Right atrium auricular region (tissue), 2 donors: ENCODE measurements at regions not wholly inside any gene's neighbourhood (a gene's known extent, or its start where the extent isn't known, plus 50 kb on each side); places are given as distances from the start of the nearest gene placed in this dataset.

Source experiments
- DNase-seq: peaks from one replicate; pipeline ENCODE4 v3.0.0-alpha.2; 2019; ENCODE audit warnings: low spot score
- H3K27ac ChIP-seq, 2 donors: fragments of 200-600 bp; sonication (generic); 1 replicate in 1 of 2; 2 replicates in 1 of 2; pipeline ENCODE4 v1.5.1; 2016 to 2019
- H3K27me3 ChIP-seq, 2 donors: fragments of 200-600 bp; sonication (generic); one replicate each; pipeline versions ENCODE4 v1.5.1 to v1.6.0; 2017 to 2019
- H3K36me3 ChIP-seq: fragments of 200-600 bp; sonication (generic); one replicate; pipeline ENCODE4 v1.5.1; 2016
- H3K4me1 ChIP-seq, 2 donors: fragments of 200-600 bp; sonication (generic); one replicate each; pipeline versions ENCODE4 v1.5.1 to v1.6.0; 2017 to 2019
- H3K4me3 ChIP-seq, 2 donors: fragments of 200-600 bp; sonication (generic); 1 replicate in 1 of 2; 2 replicates in 1 of 2; pipeline ENCODE4 v1.5.1; 2017 to 2019; ENCODE audit warnings: mild to moderate bottlenecking in 1 of 2, moderate library complexity in 1 of 2
- H3K9me3 ChIP-seq, 2 donors: fragments of 200-600 bp; sonication (generic); one replicate each; pipeline ENCODE4 v1.5.1; 2019
- CTCF ChIP-seq, 2 donors: fragments of 200-600 bp; sonication (generic); IDR thresholded peaks; one replicate each; pipeline ENCODE4 v1.5.1; 2019; ENCODE audit warnings: antibody characterized with exemption in 2 of 2

- TF ChIP-seq CTCF (IDR thresholded peaks at IDR 0.05): no peak
- H3K27ac ChIP-seq: no peak overlapping the region
- H3K4me3 ChIP-seq: no peak overlapping the region
- no peaks in the 10 kb centered on the region for H3K4me1 ChIP-seq
- no peaks in the 10 kb centered on the region for H3K36me3 ChIP-seq
- H3K27me3 ChIP-seq: no peaks in the 10 kb centered on the region
- DNase-seq: peak; percentile 54
- no peaks in the 10 kb centered on the region for H3K9me3 ChIP-seq
Observed at GRCh38 chr22:22088658-22089458, 106.3 kb upstream of the TOP3B start.

- no peaks in the 10 kb centered on the region for H3K27me3 ChIP-seq
- H3K27ac ChIP-seq: no peak overlapping the region
- DNase-seq: peak; percentile 48
- no peak for TF ChIP-seq CTCF (IDR thresholded peaks at IDR 0.05)
- H3K4me3 ChIP-seq: no peak overlapping the region
- no peaks in the 10 kb centered on the region for H3K9me3 ChIP-seq
- H3K36me3 ChIP-seq: no peaks in the 10 kb centered on the region
- H3K4me1 ChIP-seq: no peaks in the 10 kb centered on the region
Observed at GRCh38 chr22:22087854-22088657, 105.5 kb upstream of the TOP3B start.

GRCh38 chr22:22086501-22087158 is 104.0 kb upstream of the TOP3B start:
- DNase-seq: peak; percentile 58
- H3K27ac ChIP-seq: no peak overlapping the region
- no peaks in the 10 kb centered on the region for H3K36me3 ChIP-seq
- H3K4me1 ChIP-seq: no peaks in the 10 kb centered on the region
- H3K9me3 ChIP-seq: no peaks in the 10 kb centered on the region
- no peak for TF ChIP-seq CTCF (IDR thresholded peaks at IDR 0.05)
- H3K4me3 ChIP-seq: no peak overlapping the region
- H3K27me3 ChIP-seq: no peaks in the 10 kb centered on the region

- no peaks in the 10 kb centered on the region for H3K27me3 ChIP-seq
- no peaks in the 10 kb centered on the region for H3K9me3 ChIP-seq
- peak; percentile 59 for DNase-seq
- H3K36me3 ChIP-seq: no peaks in the 10 kb centered on the region
- no peaks in the 10 kb centered on the region for H3K4me1 ChIP-seq
- no peak overlapping the region for H3K4me3 ChIP-seq
- no peak for TF ChIP-seq CTCF (IDR thresholded peaks at IDR 0.05)
- H3K27ac ChIP-seq: no peak overlapping the region
Observed at GRCh38 chr22:22085702-22086500, 103.3 kb upstream of the TOP3B start.

- no peaks in the 10 kb centered on the region for H3K27me3 ChIP-seq
- no peak overlapping the region for H3K27ac ChIP-seq
- no peak overlapping the region for H3K4me3 ChIP-seq
- no peaks in the 10 kb centered on the region for H3K4me1 ChIP-seq
- no peaks in the 10 kb centered on the region for H3K36me3 ChIP-seq
- H3K9me3 ChIP-seq: no peaks in the 10 kb centered on the region
- no peak for DNase-seq
- TF ChIP-seq CTCF (IDR thresholded peaks at IDR 0.05): no peak
Observed at GRCh38 chr22:22084089-22084711, 101.6 kb upstream of the TOP3B start.
